Panc1 (cell line): ENCODE measurements at regions not wholly inside any gene's neighbourhood (a gene's known extent, or its start where the extent isn't known, plus 50 kb on each side); places are given as distances from the start of the nearest gene placed in this dataset.

Source experiments
- CTCF ChIP-seq: fragments of 450-650 bp; IDR thresholded peaks from 2 replicates; pipeline ENCODE4 v1.5.1; 2017; ENCODE audit warnings: mild to moderate bottlenecking
- POLR2AphosphoS5 ChIP-seq: IDR thresholded peaks from 2 replicates; pipeline ENCODE4 v1.6.1; 2012; ENCODE audit warnings: mild to moderate bottlenecking, low read depth, low read length, moderate library complexity
- SIN3A ChIP-seq: IDR thresholded peaks from 2 replicates; pipeline ENCODE4 v1.6.1; 2012; ENCODE audit warnings: low read depth, mild to moderate bottlenecking, low read length, moderate library complexity, borderline replicate concordance; ENCODE audit not compliant: insufficient read depth
- TCF7L2 ChIP-seq: IDR thresholded peaks from 2 replicates; pipeline ENCODE4 v1.6.1; 2011; ENCODE audit warnings: mild to moderate bottlenecking, low read depth, low read length, inconsistent platforms

GRCh38 chr4:24131954-24132673, 242.3 kb upstream of the PPARGC1A start:
- TF ChIP-seq CTCF (no peak), TCF7L2 (no peak), POLR2AphosphoS5 (no peak), SIN3A (no peak)
